Kidney (tissue), 13 donors: ENCODE measurements at regions not wholly inside any gene's neighbourhood (a gene's known extent, or its start where the extent isn't known, plus 50 kb on each side); places are given as distances from the start of the nearest gene placed in this dataset.

Experiments used
- DNase-seq, 5 donors: peaks; one replicate each; pipeline ENCODE4 v3.0.0-alpha.2; 2013 to 2020
- FAIRE-seq: peaks from 2 replicates; lab custom pipeline; 2012; peaks lifted over from hg19 to GRCh38; lab: Jason Lieb, UNC
- H3K27ac ChIP-seq, 2 donors: one replicate each; pipeline ENCODE4 v1.7.0; 2013; ENCODE audit warnings: low read depth in 2 of 2, low read length in 2 of 2, inconsistent platforms in 1 of 2
- H3K27me3 ChIP-seq: one replicate; pipeline ENCODE4 v1.7.1; 2013; ENCODE audit warnings: low read length, inconsistent platforms; ENCODE audit not compliant: control insufficient read depth, insufficient read depth
- H3K36me3 ChIP-seq, 3 donors: one replicate each; pipeline versions ENCODE4 v1.7.0 to v1.7.1; 2013; ENCODE audit warnings: low read length in 3 of 3, control low read depth in 1 of 3, inconsistent platforms in 1 of 3; ENCODE audit not compliant: insufficient read depth in 3 of 3, control insufficient read depth in 2 of 3
- H3K4me1 ChIP-seq, 3 donors: one replicate each; pipeline versions ENCODE4 v1.7.0 to v1.7.1; 2013; ENCODE audit warnings: low read length in 3 of 3, inconsistent platforms in 1 of 3, low read depth in 1 of 3; ENCODE audit not compliant: control insufficient read depth in 2 of 3, insufficient read depth in 2 of 3
- H3K4me3 ChIP-seq, 3 donors: one replicate each; pipeline versions ENCODE4 v1.7.0 to v1.8.1; 2013; ENCODE audit warnings: low read length in 3 of 3, control low read depth in 1 of 3, inconsistent platforms in 1 of 3
- H3K9ac ChIP-seq, 3 donors: one replicate each; pipeline versions ENCODE4 v1.7.0 to v1.7.1; 2013; ENCODE audit warnings: low read length in 3 of 3, control low read depth in 1 of 3, inconsistent platforms in 1 of 3
- H3K9me3 ChIP-seq, 3 donors: one replicate each; pipeline versions ENCODE4 v1.7.0 to v1.7.1; 2013; ENCODE audit warnings: low read length in 3 of 3, control low read depth in 1 of 3, inconsistent platforms in 1 of 3; ENCODE audit not compliant: control insufficient read depth in 2 of 3, insufficient read depth in 1 of 3
- intact Hi-C: fragments of 100-400 bp; cut with DNase I; formaldehyde crosslinking; loops from one replicate; pipeline ENCODE4 v1.11.1; 2022
- TF ChIP-seq, protein P1 (sequence below): IDR thresholded peaks from 3 replicates; pipeline ENCODE4 v1.5.1; 2012; ENCODE audit warnings: mild to moderate bottlenecking, moderate library complexity, borderline replicate concordance; ENCODE audit not compliant: insufficient read depth; ENCODE audit errors: extremely low read depth
- donor health status: control.
- donor health status: control.
- donor health status: control.
- donor health status: control.
- donor health status: control.
- donor health status: DM: yes; HTN: yes; CAD: no.
- donor health status: Normal renal cell carcinoma (clear cell type).

DNA sequence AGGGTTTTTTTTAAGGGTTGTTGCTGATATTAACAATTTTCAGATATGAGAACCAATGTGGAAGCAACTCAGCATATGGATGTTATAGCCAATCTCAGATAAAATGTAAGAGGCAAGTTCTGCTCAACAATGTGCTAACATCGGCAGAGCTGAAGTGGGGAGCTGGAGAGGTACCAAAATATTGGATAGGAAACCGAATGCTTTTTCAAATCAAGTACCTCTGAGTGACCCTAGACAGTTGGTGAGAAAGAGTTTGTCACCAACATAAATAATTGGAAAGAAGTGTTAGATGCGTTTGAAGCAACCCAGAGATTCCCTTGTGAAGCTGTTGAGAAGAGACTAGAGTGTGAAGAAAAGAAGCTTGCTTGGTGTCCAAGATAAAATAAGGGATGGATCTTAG lies 140.7 kb downstream of the SOX4 start:
- Histone ChIP-seq H3K9ac (no peak overlapping the region), H3K4me3 (no peak overlapping the region), H3K4me1 (no peaks in the 10 kb centered on the region), H3K36me3 (no peaks in the 10 kb centered on the region), H3K9me3 (no peaks in the 10 kb centered on the region), H3K27ac (no peak overlapping the region), H3K27me3 (no peaks in the 10 kb centered on the region)
- FAIRE-seq (no peak), DNase-seq (no peak)
- TF ChIP-seq, protein P1, sequence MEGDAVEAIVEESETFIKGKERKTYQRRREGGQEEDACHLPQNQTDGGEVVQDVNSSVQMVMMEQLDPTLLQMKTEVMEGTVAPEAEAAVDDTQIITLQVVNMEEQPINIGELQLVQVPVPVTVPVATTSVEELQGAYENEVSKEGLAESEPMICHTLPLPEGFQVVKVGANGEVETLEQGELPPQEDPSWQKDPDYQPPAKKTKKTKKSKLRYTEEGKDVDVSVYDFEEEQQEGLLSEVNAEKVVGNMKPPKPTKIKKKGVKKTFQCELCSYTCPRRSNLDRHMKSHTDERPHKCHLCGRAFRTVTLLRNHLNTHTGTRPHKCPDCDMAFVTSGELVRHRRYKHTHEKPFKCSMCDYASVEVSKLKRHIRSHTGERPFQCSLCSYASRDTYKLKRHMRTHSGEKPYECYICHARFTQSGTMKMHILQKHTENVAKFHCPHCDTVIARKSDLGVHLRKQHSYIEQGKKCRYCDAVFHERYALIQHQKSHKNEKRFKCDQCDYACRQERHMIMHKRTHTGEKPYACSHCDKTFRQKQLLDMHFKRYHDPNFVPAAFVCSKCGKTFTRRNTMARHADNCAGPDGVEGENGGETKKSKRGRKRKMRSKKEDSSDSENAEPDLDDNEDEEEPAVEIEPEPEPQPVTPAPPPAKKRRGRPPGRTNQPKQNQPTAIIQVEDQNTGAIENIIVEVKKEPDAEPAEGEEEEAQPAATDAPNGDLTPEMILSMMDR = no peak
- intact Hi-C loops = no loop called here

DNA sequence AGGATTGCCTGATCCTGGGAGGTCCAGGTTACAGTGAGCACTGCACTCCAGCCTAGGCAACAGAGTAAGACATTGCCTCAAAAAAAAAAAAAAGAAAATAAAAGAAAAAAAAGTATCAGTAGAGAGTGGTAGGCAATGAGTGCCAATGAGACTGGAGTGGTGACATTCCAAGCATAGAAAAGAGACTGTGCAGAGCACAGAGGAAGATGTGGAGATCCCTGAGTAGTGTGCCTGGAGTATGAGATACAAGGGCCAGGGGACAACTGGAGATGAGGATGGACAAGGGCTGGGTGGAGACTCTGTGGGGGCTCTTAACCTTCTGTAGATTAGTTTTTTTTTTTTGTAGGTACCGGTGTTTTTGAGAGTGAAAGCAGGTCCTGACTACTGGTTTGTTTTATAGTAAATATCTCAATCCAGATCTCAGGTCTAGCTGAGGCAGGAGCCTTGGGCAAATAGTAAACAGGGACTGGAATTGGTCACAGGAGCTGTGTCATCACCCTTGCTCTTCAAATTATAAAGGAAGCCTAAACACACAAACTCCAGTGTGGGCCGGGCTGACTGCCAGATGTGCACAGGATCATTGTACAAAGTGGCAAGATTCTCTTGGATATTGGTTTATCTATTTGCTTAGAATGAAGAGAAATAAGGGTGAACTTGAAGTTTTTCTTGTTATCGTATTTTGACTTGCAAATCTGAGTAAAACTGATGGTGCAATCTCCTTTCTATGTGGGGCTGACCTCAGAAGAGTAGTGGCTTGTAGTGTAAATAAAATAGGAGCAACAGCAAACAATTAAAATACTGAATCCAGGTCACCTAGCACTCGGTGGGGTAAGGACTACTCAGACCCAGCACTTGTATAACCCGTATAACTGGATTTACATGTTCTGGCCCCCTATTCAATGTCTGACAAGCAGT lies 144.9 kb downstream of the SOX4 start:
- Histone ChIP-seq H3K9ac (no peak overlapping the region), H3K9me3 (no peaks in the 10 kb centered on the region), H3K4me3 (no peak overlapping the region), H3K4me1 (peaks cover 0 to 10% (median 5%) of the 10 kb centered on the region in 3 donors), H3K27ac (no peak overlapping the region), H3K27me3 (no peaks in the 10 kb centered on the region), H3K36me3 (no peaks in the 10 kb centered on the region)
- FAIRE-seq = no peak
- no peak for DNase-seq
- intact Hi-C loops = no loop called here
- TF ChIP-seq, protein P1 = no peak

DNA sequence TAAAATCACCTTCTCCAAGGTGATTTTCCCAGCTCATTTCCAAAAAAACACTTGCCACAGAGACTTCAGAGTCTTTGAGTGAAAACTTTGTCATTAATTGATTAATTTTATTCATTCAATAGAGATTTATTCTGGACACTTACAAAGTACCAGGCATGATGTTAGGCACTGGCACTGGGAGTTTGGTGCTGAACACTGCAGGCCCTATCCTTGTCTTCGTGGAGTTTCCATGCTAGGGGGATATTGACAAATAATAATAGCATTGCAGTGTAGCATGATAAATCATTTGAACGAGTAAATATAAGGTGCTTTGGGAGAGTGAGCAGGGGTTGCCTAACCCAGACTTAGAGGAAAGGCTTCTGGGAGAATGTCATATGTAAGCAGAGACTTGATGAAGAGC lies 145.7 kb downstream of the SOX4 start:
- peaks cover 0 to 10% (median 5%) of the 10 kb centered on the region in 3 donors for H3K4me1 ChIP-seq
- FAIRE-seq = no peak
- no peak overlapping the region for H3K9ac ChIP-seq

More for the DNA sequence above, 145.7 kb downstream of the SOX4 start:
- H3K36me3 ChIP-seq = no peaks in the 10 kb centered on the region
- H3K27ac ChIP-seq = no peak overlapping the region
- DNase-seq = no peak
- H3K27me3 ChIP-seq = no peaks in the 10 kb centered on the region
- TF ChIP-seq, protein P1 = no peak
- intact Hi-C loops = no loop called here
- H3K4me3 ChIP-seq = no peak overlapping the region
- H3K9me3 ChIP-seq = no peaks in the 10 kb centered on the region
